ENCODE measurements at regions not wholly inside any gene's neighbourhood (a gene's known extent, or its start where the extent isn't known, plus 50 kb on each side); places are given as distances from the start of the nearest gene placed in this dataset.

DNA sequence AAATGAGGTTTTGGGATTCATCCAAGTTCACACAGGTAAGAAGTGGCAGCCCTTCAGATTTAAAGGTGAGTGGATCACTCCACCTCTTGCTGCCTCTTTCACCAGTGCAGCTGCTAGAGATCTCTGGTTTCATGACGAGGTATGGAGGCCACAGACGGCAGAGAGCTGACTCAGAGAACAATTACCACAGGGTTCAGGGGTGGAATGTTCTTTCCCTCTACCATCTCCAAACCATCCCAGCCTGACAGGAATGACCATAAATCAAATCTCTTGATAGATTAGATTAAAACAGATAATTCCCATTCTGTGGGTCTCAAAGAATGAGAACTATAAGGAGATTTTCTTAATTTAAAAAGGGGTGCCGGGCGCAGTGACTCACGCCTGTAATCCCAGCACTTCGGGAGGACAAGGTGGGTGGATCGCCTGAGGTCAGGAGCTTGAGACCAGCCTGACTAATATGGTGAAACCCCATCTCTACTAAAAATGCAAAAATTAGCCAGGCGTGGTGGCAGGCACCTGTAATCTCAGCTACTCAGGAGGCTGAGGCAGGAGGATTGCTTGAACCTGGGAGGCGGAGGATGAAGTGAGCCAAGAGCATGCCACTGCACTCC lies 174.2 kb upstream of the ATP11B start:
- TF ChIP-seq, protein P1, sequence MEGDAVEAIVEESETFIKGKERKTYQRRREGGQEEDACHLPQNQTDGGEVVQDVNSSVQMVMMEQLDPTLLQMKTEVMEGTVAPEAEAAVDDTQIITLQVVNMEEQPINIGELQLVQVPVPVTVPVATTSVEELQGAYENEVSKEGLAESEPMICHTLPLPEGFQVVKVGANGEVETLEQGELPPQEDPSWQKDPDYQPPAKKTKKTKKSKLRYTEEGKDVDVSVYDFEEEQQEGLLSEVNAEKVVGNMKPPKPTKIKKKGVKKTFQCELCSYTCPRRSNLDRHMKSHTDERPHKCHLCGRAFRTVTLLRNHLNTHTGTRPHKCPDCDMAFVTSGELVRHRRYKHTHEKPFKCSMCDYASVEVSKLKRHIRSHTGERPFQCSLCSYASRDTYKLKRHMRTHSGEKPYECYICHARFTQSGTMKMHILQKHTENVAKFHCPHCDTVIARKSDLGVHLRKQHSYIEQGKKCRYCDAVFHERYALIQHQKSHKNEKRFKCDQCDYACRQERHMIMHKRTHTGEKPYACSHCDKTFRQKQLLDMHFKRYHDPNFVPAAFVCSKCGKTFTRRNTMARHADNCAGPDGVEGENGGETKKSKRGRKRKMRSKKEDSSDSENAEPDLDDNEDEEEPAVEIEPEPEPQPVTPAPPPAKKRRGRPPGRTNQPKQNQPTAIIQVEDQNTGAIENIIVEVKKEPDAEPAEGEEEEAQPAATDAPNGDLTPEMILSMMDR (conservative IDR thresholded peaks at IDR 0.05; ENCODE audit: control insufficient read depth, insufficient read depth, low read depth, low read length): no peak
- H3K4me3 ChIP-seq (ENCODE audit: control insufficient read depth, low read depth, low read length): no peak overlapping the region

GRCh38 chr3:182620723-182621434 lies 172.4 kb upstream of the ATP11B start:
- TF ChIP-seq, protein P1 (conservative IDR thresholded peaks at IDR 0.05; ENCODE audit: control insufficient read depth, insufficient read depth, low read depth, low read length): no peak
- no peak for DNase-seq (ENCODE audit: low read depth)
- no peak overlapping the region for H3K4me3 ChIP-seq (ENCODE audit: control insufficient read depth, low read depth, low read length)

More for the DNA sequence above, 174.2 kb upstream of the ATP11B start:
- peak; percentile 26 for DNase-seq (ENCODE audit: low read depth)

DNA sequence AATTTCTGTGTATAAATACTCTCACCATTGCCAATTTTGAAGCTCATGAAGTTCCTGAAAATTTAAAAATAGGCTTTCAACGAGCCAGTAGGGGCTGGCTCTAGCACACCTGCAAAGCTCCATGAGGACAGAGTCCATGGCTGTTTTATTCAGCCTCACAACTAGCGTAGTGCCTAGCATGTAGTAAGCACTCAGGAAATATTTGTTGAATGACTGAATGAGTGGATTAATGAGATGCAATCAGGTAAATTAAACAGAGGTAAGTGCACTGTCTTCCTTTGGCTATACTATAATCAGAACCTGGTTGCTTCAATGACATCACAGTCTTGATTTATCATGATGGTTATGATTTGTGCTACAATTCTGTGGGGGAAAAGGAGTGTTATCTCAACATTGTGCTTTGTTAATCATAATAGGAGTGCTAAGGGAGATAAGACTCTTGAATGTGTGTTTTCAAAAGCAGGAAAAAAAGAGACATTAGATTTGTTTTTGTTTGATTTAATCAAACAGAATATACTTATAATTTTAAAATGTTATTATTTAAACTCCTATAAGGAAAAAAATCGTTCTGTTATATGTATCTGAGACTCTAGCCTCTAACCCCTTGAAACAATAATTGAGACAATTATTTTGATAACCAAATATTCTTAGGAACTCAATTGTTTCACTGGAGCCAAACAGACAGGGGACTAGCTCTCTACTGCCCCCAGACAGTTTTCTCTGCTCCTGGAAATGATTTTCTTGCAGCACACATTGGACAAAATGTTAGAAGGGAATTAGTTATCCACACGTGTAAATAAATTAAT lies 171.7 kb upstream of the ATP11B start:
- TF ChIP-seq, protein P1 (conservative IDR thresholded peaks at IDR 0.05; ENCODE audit: control insufficient read depth, insufficient read depth, low read depth, low read length): peak; percentile 26
- DNase-seq (ENCODE audit: low read depth): no peak
- no peak overlapping the region for H3K4me3 ChIP-seq (ENCODE audit: control insufficient read depth, low read depth, low read length)

GRCh38 chr3:182622241-182622545 lies 171.1 kb upstream of the ATP11B start:
- TF ChIP-seq, protein P1 (conservative IDR thresholded peaks at IDR 0.05; ENCODE audit: control insufficient read depth, insufficient read depth, low read depth, low read length): no peak
- no peak overlapping the region for H3K4me3 ChIP-seq (ENCODE audit: control insufficient read depth, low read depth, low read length)
- DNase-seq (ENCODE audit: low read depth): no peak

DNA sequence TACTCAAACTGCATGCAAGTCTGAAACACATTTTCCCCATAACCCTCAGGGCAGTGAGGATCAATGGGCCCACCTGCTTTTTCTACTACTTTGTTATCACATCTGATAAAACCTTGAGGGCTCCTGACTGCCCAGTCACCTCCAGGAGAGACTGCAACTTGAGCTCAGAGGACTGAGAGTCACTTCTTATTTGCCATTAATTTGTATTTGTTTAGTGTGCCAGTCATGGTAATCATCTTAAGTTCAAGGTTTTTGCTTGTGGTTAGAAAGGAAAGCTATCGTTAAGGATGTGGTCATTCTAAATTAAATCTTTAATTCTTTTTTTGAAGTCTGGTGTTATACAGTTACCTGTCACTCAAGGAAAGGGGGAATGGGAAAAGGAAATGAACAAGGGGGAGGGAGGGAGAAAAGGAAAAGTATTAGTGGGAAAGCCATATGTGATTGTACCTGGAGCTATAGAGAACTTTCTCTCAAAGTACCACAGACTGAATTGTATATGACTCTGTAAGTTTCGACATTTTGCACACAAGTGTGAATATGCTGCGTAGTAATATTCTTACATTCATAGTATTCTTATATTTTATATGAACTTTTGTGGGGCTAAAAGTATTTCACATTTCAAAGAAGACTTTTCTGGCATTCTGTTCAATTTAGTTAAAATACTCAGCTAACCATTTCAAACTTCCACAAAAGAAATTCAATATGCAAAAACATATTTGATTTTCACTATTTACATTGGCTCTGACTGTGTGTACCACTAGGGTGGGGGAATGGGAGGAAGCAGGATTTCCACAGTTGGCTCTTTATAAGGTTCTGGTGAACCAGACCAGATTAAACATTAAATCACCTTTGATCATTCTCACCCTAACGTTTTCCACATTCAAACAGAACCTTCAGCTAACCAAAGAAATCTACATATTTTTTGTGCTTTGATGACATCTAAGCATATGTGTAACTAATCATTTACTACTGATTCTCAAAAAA lies 166.5 kb upstream of the ATP11B start:
- TF ChIP-seq, protein P1 (conservative IDR thresholded peaks at IDR 0.05; ENCODE audit: control insufficient read depth, insufficient read depth, low read depth, low read length): no peak
- DNase-seq (ENCODE audit: low read depth): no peak
- no peak overlapping the region for H3K4me3 ChIP-seq (ENCODE audit: control insufficient read depth, low read depth, low read length)

DNA sequence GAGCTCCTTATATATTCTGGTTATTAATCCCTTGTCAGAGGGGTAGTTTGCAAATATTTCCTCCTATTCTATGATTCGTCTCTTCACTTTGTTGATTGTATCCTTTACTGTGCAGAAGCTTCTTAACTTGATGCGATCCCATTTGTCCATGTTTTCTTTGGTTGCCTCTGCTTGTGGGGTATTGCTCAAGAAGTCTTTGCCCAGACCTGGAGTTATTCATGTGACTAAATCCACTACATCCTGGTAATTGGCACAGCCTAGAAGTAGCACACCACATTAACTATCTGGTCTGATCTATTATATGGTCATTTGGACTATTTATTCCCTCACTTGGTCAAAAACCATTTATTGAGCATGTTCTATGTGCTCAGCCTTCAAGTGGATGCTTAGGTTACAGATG lies 164.8 kb upstream of the ATP11B start:
- TF ChIP-seq, protein P1 (conservative IDR thresholded peaks at IDR 0.05; ENCODE audit: control insufficient read depth, insufficient read depth, low read depth, low read length): no peak

More for the DNA sequence above, 164.8 kb upstream of the ATP11B start:
- no peak overlapping the region for H3K4me3 ChIP-seq (ENCODE audit: control insufficient read depth, low read depth, low read length)
- no peak for DNase-seq (ENCODE audit: low read depth)

Measured in fibroblast of mammary gland (primary cell).